OCI-LY3 (cell line): ENCODE measurements at regions not wholly inside any gene's neighbourhood (a gene's known extent, or its start where the extent isn't known, plus 50 kb on each side); places are given as distances from the start of the nearest gene placed in this dataset.

Experiments
- H2AFZ ChIP-seq: fragments of 200-600, 300-600 bp; shearing (Covaris generic); 2 replicates; pipeline ENCODE4 v1.6.0; 2014; ENCODE audit warnings: antibody characterized with exemption, low read depth, low read length
- H3K27ac ChIP-seq: fragments of 200-600, 300-600 bp; sonication (generic); 2 replicates; pipeline ENCODE4 v1.5.1; 2014; ENCODE audit warnings: mild to moderate bottlenecking, low read length, moderate library complexity, mixed read lengths
- H3K27me3 ChIP-seq: fragments of 200-600, 300-600 bp; sonication (generic); 2 replicates; pipeline ENCODE4 v1.6.1; 2014; ENCODE audit warnings: low read depth, low read length, mixed read lengths
- H3K36me3 ChIP-seq: fragments of 200-600, 300-600 bp; sonication (generic); replicated peaks from 2 replicates; pipeline ENCODE3; 2014; ENCODE audit warnings: low read depth, low read length, mixed read lengths
- H3K4me1 ChIP-seq: fragments of 300-600, 200-600 bp; sonication (generic); 2 replicates; pipeline ENCODE4 v1.6.1; 2014; ENCODE audit warnings: low read length, mixed read lengths
- H3K4me2 ChIP-seq: fragments of 200-600, 300-600 bp; sonication (generic); 2 replicates; pipeline ENCODE4 v1.6.1; 2014; ENCODE audit warnings: low read length, mixed read lengths
- H3K4me3 ChIP-seq: fragments of 300-600, 200-600 bp; sonication (generic); 2 replicates; pipeline ENCODE4 v1.5.1; 2014; ENCODE audit warnings: antibody characterized with exemption, mild to moderate bottlenecking, low read length, moderate library complexity
- H3K79me2 ChIP-seq: fragments of 300-600, 200-600 bp; shearing (Covaris generic); 2 replicates; pipeline ENCODE4 v1.6.1; 2014; ENCODE audit warnings: mild to moderate bottlenecking, low read length, mixed read lengths
- H3K9ac ChIP-seq: fragments of 300-600, 200-600 bp; shearing (Covaris generic); 2 replicates; pipeline ENCODE4 v1.6.0; 2014; ENCODE audit warnings: mild to moderate bottlenecking, low read length, moderate library complexity
- H3K9me3 ChIP-seq: fragments of 200-600, 300-600 bp; shearing (Covaris generic); 2 replicates; pipeline ENCODE4 v1.6.1; 2014; ENCODE audit warnings: low read length, mixed read lengths; ENCODE audit not compliant: insufficient read depth
- H4K20me1 ChIP-seq: fragments of 200-600, 300-600 bp; sonication (generic); 2 replicates; pipeline ENCODE4 v1.6.1; 2016; ENCODE audit warnings: low read length, mixed read lengths; ENCODE audit not compliant: insufficient read depth
- CTCF ChIP-seq: fragments of 200-600, 300-600 bp; sonication (generic); IDR thresholded peaks from 2 replicates; pipeline ENCODE4 v1.5.1; 2014; ENCODE audit warnings: antibody characterized with exemption, low read length, low read depth
- EZH2phosphoT487 ChIP-seq: fragments of 200-600 bp; shearing (Covaris generic); IDR thresholded peaks from 2 replicates; pipeline ENCODE4 v1.6.1; 2018; ENCODE audit warnings: antibody characterized with exemption, mixed run types, low read depth

GRCh38 chr2:83695530-83695929 is 763.5 kb downstream of the SUCLG1 start:
- no peaks in the 10 kb centered on the region for H3K27me3 ChIP-seq
- H4K20me1 ChIP-seq = no peaks in the 10 kb centered on the region
- TF ChIP-seq CTCF = no peak
- no peak for TF ChIP-seq EZH2phosphoT487
- H3K4me2 ChIP-seq = no peak overlapping the region
- H3K36me3 ChIP-seq = no peaks in the 10 kb centered on the region
- H3K4me3 ChIP-seq = no peak overlapping the region
- no peaks in the 10 kb centered on the region for H3K79me2 ChIP-seq
- no peak overlapping the region for H3K9ac ChIP-seq
- H3K4me1 ChIP-seq = no peaks in the 10 kb centered on the region
- H3K27ac ChIP-seq = no peak overlapping the region
- H2AFZ ChIP-seq = no peak overlapping the region
- no peaks in the 10 kb centered on the region for H3K9me3 ChIP-seq

- no peak overlapping the region for H2AFZ ChIP-seq
- H3K4me3 ChIP-seq = no peak overlapping the region
- no peaks in the 10 kb centered on the region for H3K9me3 ChIP-seq
- H3K27ac ChIP-seq = no peak overlapping the region
- H3K9ac ChIP-seq = no peak overlapping the region
- H3K4me2 ChIP-seq = no peak overlapping the region
- no peak for TF ChIP-seq EZH2phosphoT487
- TF ChIP-seq CTCF = no peak
- no peaks in the 10 kb centered on the region for H3K4me1 ChIP-seq
- H3K79me2 ChIP-seq = no peaks in the 10 kb centered on the region
- no peaks in the 10 kb centered on the region for H3K36me3 ChIP-seq
- no peaks in the 10 kb centered on the region for H4K20me1 ChIP-seq
- H3K27me3 ChIP-seq = no peaks in the 10 kb centered on the region
These were observed 764.0 kb downstream of the SUCLG1 start for GRCh38 chr2:83695037-83695436.

- H3K9ac ChIP-seq = no peak overlapping the region
- no peak overlapping the region for H3K4me3 ChIP-seq
- no peak for TF ChIP-seq CTCF
- TF ChIP-seq EZH2phosphoT487 = no peak
- H3K79me2 ChIP-seq = no peaks in the 10 kb centered on the region
- no peaks in the 10 kb centered on the region for H4K20me1 ChIP-seq
- no peak overlapping the region for H2AFZ ChIP-seq
- no peaks in the 10 kb centered on the region for H3K9me3 ChIP-seq
- no peaks in the 10 kb centered on the region for H3K27me3 ChIP-seq
- H3K4me1 ChIP-seq = no peaks in the 10 kb centered on the region
- H3K4me2 ChIP-seq = no peak overlapping the region
- H3K36me3 ChIP-seq = no peaks in the 10 kb centered on the region
- H3K27ac ChIP-seq = no peak overlapping the region
These were observed 769.7 kb downstream of the SUCLG1 start for GRCh38 chr2:83689402-83689801.

GRCh38 chr2:83686863-83687262 is 772.2 kb downstream of the SUCLG1 start:
- no peaks in the 10 kb centered on the region for H3K79me2 ChIP-seq
- H3K4me2 ChIP-seq = no peak overlapping the region
- H3K4me1 ChIP-seq = no peaks in the 10 kb centered on the region
- H3K27me3 ChIP-seq = no peaks in the 10 kb centered on the region
- H3K9me3 ChIP-seq = no peaks in the 10 kb centered on the region
- H3K27ac ChIP-seq = no peak overlapping the region
- TF ChIP-seq CTCF (no peak), EZH2phosphoT487 (no peak)
- no peak overlapping the region for H3K9ac ChIP-seq
- H3K36me3 ChIP-seq = no peaks in the 10 kb centered on the region
- H3K4me3 ChIP-seq = no peak overlapping the region
- H2AFZ ChIP-seq = no peak overlapping the region
- no peaks in the 10 kb centered on the region for H4K20me1 ChIP-seq
